Upper lobe of left lung (tissue), 4 donors: ENCODE measurements at regions not wholly inside any gene's neighbourhood (a gene's known extent, or its start where the extent isn't known, plus 50 kb on each side); places are given as distances from the start of the nearest gene placed in this dataset.

Source experiments
- EP300 ChIP-seq, 4 donors: sonication (generic); formaldehyde crosslinking; IDR thresholded peaks; one replicate each; pipeline ENCODE4 v1.5.1; 2017; ENCODE audit warnings: antibody characterized with exemption in 4 of 4, control low read depth in 2 of 4
- POLR2A ChIP-seq, 4 donors: fragments of 450-650 bp; IDR thresholded peaks; one replicate each; pipeline ENCODE4 v1.5.1; 2016 to 2017; ENCODE audit warnings: antibody characterized with exemption in 4 of 4, mild to moderate bottlenecking in 2 of 4
- POLR2AphosphoS5 ChIP-seq, 2 donors: sonication (generic); formaldehyde crosslinking; IDR thresholded peaks; one replicate each; pipeline ENCODE4 v1.5.1; 2017; ENCODE audit warnings: antibody characterized with exemption in 2 of 2
- TF ChIP-seq, protein P1 (sequence below), 6 experiments: fragments of 450-650 bp in 4 of 6; fragments of 200-600 bp in 2 of 6; sonication (generic) in 2 of 6; IDR thresholded peaks; one replicate each; pipeline ENCODE4 v1.5.1; 2016 to 2019; ENCODE audit warnings: antibody characterized with exemption in 6 of 6

DNA sequence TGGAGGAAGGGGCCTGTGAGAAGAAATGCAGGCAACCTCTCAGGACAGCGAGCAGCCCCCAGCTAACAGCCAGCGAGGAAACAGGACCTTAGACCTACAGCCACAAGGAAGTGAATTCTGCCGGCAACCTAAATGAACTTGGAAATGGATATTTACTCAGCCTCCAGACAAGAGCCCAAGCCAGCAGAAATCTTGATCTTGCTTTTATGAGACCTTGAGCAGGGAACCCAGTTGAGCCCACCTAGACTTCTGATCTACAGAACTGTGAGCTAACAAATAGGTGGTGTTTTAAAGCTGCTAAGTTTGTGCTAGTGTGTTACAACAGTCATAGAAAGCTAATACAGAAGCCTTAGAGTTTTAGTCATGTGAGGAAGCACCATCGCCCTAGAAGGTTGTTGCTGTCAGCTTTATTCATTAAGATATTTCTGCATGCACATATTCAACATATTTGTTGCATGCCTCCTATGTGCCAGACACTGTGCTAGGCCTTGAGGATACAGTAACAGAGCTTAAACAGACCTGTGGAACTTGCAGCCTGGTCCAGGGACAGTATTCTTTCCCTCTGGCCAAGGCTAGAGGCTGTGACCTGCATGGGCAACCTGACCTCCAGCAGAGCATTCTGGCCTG, 50.3 kb downstream of the NALF2 start:
- TF ChIP-seq, protein P1, sequence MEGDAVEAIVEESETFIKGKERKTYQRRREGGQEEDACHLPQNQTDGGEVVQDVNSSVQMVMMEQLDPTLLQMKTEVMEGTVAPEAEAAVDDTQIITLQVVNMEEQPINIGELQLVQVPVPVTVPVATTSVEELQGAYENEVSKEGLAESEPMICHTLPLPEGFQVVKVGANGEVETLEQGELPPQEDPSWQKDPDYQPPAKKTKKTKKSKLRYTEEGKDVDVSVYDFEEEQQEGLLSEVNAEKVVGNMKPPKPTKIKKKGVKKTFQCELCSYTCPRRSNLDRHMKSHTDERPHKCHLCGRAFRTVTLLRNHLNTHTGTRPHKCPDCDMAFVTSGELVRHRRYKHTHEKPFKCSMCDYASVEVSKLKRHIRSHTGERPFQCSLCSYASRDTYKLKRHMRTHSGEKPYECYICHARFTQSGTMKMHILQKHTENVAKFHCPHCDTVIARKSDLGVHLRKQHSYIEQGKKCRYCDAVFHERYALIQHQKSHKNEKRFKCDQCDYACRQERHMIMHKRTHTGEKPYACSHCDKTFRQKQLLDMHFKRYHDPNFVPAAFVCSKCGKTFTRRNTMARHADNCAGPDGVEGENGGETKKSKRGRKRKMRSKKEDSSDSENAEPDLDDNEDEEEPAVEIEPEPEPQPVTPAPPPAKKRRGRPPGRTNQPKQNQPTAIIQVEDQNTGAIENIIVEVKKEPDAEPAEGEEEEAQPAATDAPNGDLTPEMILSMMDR (IDR thresholded peaks at IDR 0.05): no peak
- no peak for TF ChIP-seq POLR2AphosphoS5 (IDR thresholded peaks at IDR 0.05)
- no peak for TF ChIP-seq POLR2A (IDR thresholded peaks at IDR 0.05)
- no peak for TF ChIP-seq EP300 (IDR thresholded peaks at IDR 0.05)
